ENCODE measurements at regions not wholly inside any gene's neighbourhood (a gene's known extent, or its start where the extent isn't known, plus 50 kb on each side); places are given as distances from the start of the nearest gene placed in this dataset.
"Not testable (repeated sequence)": the region's sequence is repeated elsewhere in the genome, so short reads cannot be mapped to it uniquely, and the experiment has no call there.

- TF ChIP-seq CTCF (optimal IDR thresholded peaks at IDR 0.05 in 1 of 3, IDR thresholded peaks at IDR 0.05 in 1 of 3, conservative IDR thresholded peaks at IDR 0.05 in 1 of 3; ENCODE audit: extremely low read depth in 1 of 3, insufficient read depth in 2 of 3, low read length in 3 of 3); EZH2 (IDR thresholded peaks at IDR 0.05; ENCODE audit: low read length): not testable (repeated sequence)
Observed at GRCh38 chr6:119726912-119727311, 377.4 kb upstream of the MAN1A1 start.

Data from keratinocyte (primary cell).